ENCODE measurements at regions not wholly inside any gene's neighbourhood (a gene's known extent, or its start where the extent isn't known, plus 50 kb on each side); places are given as distances from the start of the nearest gene placed in this dataset.

DNA sequence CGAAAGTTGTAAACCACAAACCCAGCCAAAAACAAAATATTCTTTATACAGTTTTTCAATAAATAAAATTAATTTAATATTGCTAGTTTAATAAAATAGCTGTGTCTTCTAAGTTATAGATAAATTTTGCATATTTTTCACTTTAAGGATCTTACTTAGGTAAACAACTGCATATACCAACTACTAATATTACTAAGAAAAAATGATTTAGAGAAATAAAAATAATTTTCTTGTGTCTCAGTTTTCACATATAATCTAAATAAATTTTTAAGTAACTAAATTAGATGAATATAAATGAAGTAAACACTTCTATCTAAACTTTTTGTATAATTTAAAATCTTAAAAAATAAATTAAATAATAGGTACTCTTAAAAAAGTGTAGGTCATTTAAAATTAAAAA, 67.1 kb upstream of the TOP3B start:
- DNase-seq (ENCODE audit: low spot score), result no peak
- TF ChIP-seq, protein P1, sequence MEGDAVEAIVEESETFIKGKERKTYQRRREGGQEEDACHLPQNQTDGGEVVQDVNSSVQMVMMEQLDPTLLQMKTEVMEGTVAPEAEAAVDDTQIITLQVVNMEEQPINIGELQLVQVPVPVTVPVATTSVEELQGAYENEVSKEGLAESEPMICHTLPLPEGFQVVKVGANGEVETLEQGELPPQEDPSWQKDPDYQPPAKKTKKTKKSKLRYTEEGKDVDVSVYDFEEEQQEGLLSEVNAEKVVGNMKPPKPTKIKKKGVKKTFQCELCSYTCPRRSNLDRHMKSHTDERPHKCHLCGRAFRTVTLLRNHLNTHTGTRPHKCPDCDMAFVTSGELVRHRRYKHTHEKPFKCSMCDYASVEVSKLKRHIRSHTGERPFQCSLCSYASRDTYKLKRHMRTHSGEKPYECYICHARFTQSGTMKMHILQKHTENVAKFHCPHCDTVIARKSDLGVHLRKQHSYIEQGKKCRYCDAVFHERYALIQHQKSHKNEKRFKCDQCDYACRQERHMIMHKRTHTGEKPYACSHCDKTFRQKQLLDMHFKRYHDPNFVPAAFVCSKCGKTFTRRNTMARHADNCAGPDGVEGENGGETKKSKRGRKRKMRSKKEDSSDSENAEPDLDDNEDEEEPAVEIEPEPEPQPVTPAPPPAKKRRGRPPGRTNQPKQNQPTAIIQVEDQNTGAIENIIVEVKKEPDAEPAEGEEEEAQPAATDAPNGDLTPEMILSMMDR (IDR thresholded peaks at IDR 0.05; ENCODE audit: extremely low read depth, insufficient read depth, missing control alignments), result no peak
- in situ Hi-C loops (cut with MboI; ENCODE audit: low pct_unique_long_range_greater_than_20kb, low sequenced_read_pairs, unreplicated experiment), result no loop called here

DNA sequence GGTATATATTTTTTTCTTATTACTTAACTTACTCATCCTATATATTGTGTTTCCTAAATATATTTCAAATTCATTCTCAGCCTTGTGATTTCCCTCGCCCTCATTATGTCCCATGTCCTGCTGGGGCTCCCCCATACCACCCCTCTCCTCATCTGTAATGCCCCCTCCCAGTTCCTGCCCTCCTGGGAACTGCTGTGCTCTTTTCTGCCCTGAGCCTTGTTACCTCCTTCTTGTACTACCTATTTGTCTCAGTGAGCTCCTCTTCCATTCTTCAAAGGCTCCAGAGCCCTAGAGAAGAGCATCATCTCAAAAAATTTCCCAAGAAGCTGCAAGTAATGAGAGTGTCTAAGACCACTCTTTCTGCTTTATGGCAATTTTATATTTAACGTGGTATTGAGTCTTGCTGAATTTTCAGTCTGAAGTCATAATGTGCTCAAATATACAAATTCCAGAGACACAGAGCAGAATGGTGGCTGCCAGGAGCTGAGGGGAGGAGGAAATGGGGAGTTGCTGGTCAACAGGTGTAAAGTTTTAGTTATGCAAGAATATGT, 66.5 kb upstream of the TOP3B start:
- DNase-seq (ENCODE audit: low spot score), result no peak
- in situ Hi-C loops (cut with MboI; ENCODE audit: low pct_unique_long_range_greater_than_20kb, low sequenced_read_pairs, unreplicated experiment), result no loop called here
- TF ChIP-seq, protein P1 (IDR thresholded peaks at IDR 0.05; ENCODE audit: extremely low read depth, insufficient read depth, missing control alignments), result no peak

GRCh38 chr22:22048318-22048942, 65.8 kb upstream of the TOP3B start:
- TF ChIP-seq, protein P1 (IDR thresholded peaks at IDR 0.05; ENCODE audit: extremely low read depth, insufficient read depth, missing control alignments), result no peak
- no peak for DNase-seq (ENCODE audit: low spot score)
- in situ Hi-C loops (cut with MboI; ENCODE audit: low pct_unique_long_range_greater_than_20kb, low sequenced_read_pairs, unreplicated experiment), result no loop called here

DNA sequence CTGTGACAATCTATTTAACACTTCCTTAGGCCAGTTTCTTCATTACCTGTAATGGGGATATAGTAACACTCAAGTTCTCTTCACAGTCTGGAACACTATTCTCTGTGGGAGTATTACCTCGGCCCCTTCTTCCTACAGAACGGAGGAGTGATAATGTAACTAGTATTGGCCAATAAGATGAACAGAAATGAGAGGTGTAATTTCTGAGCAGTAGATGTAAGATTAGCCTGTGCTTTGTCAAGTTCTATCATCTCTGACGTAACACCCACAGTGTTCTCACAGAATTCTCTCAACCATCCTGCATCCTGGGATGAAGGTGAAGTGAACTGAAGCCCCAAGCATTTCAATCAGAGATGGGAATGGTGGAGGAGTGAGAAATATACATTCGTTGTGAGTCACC, 65.2 kb upstream of the TOP3B start:
- TF ChIP-seq, protein P1 (IDR thresholded peaks at IDR 0.05; ENCODE audit: extremely low read depth, insufficient read depth, missing control alignments), result no peak
- in situ Hi-C loops (cut with MboI; ENCODE audit: low pct_unique_long_range_greater_than_20kb, low sequenced_read_pairs, unreplicated experiment), result no loop called here
- no peak for DNase-seq (ENCODE audit: low spot score)

- DNase-seq (ENCODE audit: low spot score), result no peak
- TF ChIP-seq, protein P1 (IDR thresholded peaks at IDR 0.05; ENCODE audit: extremely low read depth, insufficient read depth, missing control alignments), result no peak
- in situ Hi-C loops (cut with MboI; ENCODE audit: low pct_unique_long_range_greater_than_20kb, low sequenced_read_pairs, unreplicated experiment), result no loop called here
Measured at GRCh38 chr22:22047266-22047665, 64.7 kb upstream of the TOP3B start.

DNA sequence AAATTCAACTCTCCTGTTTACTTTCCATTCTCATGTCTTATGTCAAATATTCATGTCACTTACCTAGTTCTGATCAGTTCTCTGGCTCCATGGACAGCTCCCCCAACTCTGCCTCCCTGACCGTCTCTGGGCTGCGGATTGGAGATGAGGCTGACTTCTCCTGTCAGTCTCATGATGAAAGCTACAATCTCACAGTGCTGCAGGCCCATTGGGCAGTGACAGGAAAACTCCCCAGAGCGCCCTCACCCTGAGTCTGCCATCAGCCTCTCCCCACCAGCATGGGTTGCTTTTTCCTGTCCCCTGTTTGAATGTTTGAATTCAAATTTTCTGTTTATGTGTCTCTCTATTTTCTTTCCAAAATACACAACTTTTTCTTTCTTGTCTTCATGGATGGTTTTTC, 63.8 kb upstream of the TOP3B start:
- TF ChIP-seq, protein P1 (IDR thresholded peaks at IDR 0.05; ENCODE audit: extremely low read depth, insufficient read depth, missing control alignments), result no peak

More for the DNA sequence above, 63.8 kb upstream of the TOP3B start:
- in situ Hi-C loops (cut with MboI; ENCODE audit: low pct_unique_long_range_greater_than_20kb, low sequenced_read_pairs, unreplicated experiment), result no loop called here
- no peak for DNase-seq (ENCODE audit: low spot score)

Data from GM13977 (cell line).